COR-L47 (cell line): ENCODE measurements at regions not wholly inside any gene's neighbourhood (a gene's known extent, or its start where the extent isn't known, plus 50 kb on each side); places are given as distances from the start of the nearest gene placed in this dataset.

Experiments used
- DNase-seq: peaks from one replicate; lab custom pipeline; 2025; lab: John Stamatoyannopoulos, UW

DNA sequence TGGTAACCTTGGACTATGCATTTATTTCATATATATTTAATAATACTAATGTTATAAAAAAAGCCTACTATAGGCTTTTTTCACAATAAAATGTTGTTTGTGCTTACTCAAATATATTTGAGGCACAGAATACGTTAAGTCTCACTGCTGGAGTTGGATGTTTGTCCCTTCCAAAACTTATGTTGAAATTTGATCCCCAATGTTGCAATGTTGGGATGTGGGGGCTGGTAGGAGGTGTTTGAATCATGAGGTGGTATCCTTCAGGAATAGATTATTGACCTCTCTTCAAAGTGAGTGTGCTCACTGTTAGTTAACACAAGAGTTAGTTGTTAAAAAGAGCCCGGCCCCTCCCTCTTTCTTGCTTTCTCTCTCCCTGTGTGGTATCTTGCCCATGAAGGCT is 1295.9 kb downstream of the JRKL start:
- no peak for DNase-seq

DNA sequence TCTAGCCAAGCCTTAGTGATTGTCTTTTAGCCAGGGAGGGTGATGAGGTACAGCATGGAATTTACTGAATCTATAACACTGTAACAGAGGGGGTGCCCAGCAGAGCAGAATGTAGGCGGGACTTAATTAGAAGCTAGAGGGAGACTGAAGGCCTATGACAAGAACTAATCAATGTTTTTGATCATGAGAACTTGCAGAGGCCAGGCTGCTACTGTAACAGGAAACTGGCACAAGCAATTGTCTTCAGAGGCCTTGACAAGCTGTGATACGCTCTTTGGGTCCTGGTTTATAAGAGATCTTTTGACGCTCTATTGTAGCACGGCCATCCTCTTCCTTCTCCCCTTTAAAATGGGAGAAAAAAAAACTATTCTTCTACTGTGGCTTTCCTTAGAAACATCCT is 1297.3 kb downstream of the JRKL start:
- no peak for DNase-seq

DNA sequence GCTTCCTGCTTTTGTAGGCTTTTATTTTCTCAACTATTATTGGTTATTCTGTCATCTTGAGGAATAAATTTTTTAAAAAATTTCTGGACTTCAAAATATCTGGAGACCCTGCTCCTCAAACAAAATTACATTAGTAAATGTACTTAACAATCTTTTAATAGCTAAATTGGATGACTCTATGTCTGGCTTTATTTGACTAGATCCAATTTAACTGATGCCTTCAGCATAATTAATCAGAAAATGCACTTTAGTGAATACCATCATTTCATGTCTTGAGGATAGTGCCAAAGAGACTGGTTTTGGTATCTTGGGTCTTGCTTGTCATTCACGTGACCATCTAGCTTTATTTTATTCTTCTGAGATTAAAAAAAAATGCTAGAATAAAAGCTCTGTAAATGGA is 1301.2 kb downstream of the JRKL start:
- no peak for DNase-seq

DNA sequence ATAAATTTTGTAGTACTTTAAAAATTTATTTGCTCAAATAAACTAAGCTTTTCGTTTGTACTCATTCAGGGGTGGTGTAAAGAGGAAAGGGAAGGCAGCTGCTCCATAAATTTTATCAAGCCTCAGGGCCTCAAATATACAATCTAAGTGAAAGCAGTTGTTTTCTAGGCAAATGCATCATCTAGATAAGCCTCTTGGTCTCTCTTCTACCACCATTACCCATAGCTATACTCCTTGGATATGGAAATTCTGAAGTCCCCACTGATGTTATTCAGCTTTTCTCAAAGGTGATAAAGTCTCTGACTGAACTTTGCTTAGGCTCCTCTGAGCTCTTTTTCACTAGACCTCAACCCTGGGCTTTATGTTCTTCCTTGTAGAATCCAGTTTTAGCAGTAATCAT is 1313.1 kb downstream of the JRKL start:
- DNase-seq, result no peak

DNA sequence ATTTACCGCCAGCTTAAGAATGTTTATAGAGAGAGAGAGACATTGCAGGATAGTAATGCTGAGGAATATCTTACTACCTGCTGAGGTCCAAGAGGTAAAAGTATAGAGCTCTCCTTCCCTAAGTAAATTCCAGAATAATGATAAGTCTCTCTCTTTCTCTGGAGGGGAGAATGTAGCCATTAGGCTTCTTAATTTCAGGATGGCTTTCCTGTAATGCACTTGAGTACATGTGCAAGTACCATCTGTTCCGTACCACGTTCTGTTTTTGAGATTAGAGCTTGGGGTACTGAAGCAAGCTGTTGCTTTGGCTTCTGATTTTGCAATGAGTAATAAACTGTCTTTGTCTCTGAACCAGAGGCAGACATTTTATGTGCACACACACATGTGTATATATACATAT is 1314.0 kb downstream of the JRKL start:
- no peak for DNase-seq

DNA sequence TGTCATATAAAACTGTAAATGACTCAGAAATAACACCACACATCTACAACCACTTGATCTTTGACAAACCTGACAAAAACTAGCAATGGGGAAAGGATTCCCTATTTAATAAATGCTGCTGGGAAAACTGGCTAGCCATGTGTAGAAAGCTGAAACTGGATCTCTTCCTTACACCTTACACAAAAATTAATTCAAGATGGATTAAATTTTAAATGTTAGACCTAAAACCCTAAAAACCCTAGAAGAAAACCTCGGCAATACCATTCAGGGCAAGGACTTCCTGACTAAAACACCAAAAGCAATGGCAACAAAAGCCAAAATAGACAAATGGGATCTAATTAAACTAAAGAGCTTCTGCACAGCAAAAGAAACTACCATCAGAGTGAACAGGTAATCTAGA is 1315.3 kb upstream of the CNTN5 start:
- DNase-seq, result peak; percentile 5

DNA sequence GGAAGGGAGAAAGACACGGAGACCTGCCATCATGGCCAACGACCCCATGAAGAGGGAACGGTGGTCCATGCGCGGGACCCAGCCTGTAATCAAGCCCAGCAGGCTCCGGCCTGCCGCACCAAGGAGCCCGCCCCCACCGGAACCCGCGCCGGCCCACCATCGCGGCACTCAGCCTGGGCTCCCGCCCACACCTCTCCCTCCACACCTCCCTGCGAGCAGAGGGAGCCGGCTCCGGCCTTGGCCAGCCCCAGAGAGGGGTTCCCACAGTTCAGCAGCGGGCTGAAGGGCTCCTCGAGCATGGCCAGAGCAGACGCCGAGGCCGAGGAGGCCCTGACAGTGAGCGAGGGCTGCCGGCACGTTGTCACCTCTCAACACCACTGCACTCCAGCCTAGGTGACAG is 1302.8 kb upstream of the CNTN5 start:
- no peak for DNase-seq

DNA sequence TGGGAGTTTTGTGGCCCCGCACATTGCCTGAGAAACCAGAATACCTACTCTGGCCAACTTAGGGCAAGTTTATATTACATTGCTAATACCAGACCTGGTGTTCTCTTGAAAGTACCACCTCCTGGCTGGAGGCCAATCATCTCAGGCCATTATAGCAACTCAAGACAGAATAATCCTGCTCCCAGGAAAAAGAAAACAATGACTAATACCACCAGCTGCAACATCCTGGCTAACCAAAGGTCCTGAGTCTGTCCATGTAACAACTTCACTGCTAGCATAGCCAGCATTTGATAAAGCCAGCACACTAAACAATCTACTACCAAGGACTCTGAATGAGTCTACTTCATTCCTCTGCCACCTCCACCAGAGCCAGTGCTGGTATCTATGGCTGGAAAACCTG is 1298.7 kb upstream of the CNTN5 start:
- peak; percentile 61 for DNase-seq

DNA sequence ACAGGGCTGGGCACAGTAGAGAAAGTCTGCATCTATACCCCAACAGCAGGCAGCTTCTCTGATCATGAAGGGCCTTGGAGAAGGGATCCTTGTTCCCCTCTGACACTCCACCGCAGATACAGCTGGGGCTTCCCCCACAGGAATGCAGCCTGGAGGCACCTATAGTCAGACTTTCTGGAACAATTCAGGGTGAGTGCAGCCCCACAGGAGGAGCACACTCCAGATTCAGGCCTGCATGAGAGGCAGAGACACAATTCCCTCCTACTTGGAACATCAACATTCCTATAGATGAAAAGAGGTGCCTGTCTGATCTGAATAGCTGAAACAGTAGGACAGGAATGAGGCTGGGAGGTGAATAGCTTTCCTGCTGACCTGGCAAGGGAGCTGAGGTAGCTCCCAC is 1298.0 kb upstream of the CNTN5 start:
- DNase-seq, result no peak

DNA sequence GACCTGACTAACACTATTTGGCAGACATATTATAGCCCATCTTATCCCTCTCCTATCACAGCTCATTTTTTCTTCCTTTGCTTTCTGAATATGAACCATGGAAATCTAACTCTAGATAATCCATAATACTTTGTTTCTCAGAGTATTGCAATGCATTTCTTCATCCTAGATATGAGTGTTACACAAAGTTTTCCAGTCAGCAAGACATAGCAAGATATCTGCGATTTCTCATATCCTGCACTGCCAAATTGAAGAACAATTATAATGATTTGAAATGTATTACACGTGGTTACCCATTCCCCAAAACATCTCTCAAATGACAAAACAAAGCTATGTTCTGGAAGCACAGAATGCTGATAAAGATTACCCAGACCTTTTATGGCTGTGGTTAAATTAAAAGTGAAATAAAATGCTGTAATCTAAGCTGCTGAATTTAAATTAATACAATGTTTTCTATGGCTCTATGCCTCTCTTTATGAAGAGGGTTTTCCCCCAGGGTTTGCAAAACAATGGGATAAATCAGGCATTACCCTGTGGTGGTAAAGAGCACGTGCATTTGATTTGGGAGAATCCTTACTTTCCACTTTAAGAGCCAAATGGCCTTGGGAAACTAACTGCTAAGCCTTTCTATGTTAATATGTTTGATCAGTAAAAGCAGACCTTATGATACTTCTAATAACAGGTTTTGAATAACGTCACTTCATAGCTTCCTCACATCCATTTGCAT is 1291.0 kb upstream of the CNTN5 start:
- DNase-seq, result no peak

DNA sequence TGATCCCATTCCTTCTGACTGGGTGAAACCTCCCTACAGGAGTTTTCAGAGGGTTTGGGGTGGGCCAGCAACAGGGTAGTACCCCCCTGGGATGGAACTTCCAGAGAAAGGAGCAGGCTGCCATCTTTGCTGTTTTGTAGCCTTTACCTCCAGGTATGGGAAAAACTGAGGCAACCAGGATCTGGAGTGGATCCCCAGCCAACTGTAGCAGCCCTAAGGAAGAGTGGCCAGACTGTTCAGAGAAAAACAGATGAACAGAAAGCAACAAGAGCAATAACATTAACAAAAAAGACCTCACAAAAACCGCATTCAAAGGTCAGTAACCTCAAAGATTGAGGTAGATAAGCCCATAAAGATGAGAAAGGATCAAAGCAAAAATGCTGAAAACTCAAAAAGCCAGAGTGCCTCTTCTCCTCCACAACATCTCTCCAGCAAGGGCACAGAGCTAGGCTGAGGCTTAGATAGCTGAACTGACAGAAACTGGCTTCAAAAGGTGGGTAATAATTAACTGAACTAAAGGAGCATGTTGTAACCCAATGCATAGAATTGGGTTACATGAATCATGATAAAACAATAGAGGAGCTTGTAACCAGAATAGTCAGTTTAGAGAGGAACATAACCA is 1288.6 kb upstream of the CNTN5 start:
- no peak for DNase-seq

DNA sequence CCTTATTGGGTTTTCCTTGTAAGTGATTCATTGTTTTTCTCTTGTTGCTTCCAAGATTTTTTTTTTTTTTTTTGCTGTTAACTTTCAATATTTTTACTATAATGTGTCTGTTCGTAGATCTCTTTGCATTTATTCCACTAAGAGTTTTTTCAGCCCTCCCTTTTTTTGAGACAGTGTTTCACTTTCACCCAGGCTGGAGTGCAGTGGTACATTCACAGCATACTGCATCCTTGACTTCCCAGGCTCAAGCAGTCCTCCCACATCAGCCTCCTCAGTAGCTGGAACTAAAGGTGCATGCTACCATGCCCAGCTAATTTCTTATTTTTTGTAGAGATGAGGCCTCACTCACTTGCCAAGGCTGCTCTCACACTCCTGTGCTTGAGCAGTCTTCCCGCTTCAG is 1282.0 kb upstream of the CNTN5 start:
- no peak for DNase-seq

DNA sequence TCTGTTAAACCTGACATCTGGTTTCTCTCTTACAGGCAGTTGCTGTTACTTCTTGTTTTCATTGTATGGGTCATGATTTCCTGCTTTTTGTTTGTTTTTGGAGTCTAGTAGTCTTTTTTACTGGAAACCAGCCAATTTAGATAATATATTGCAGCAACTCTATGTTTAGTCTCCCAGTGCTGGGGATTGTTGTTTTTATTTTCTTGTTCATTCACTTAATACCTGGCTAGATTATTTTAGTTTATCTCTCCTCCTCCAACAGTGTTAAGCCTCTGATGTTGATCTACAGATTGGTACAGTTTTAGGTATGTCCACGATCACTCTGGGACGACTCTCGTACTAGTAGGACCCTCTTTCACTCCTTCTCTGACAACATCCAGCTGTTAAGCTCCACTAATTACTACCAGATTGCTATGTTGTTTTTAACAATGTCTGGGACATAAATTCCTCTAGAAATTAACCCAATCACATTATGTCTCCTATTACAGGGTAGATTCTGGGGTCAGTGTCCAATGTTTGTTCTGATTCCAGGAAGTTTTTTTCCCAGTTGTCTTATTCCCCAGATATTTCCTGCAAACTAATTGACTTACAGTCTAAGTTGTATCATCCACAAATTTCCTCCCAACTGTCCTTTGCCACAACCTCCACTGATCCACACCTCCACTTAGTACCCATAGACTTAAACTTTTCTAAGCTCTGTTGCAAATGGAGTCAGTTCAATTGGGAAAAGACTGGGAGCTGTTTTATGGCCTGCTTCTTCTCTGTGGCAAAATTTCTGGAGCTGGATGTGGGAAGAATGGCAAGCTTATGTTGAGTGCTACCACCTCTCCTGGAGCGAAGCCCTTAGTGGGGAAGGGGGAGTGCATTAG is 1280.6 kb upstream of the CNTN5 start:
- DNase-seq, result peak; percentile 62

DNA sequence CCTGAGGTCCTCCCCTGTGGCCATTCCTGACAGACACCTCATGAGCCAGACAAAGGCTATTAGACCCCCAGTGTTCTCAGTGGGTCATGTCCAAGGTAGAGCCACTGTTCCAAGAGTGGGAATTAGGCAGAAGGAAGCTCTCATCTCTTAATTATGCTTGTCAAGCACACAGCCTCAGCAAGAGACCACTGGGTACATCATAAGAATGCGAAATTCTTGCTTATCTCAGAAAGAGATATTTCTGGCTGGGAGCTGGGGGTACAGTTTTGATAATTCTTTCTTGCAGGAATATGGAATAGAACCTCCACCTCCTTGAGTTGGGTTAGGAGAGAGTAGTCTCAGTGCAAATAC is 1280.0 kb upstream of the CNTN5 start:
- DNase-seq, result no peak

DNA sequence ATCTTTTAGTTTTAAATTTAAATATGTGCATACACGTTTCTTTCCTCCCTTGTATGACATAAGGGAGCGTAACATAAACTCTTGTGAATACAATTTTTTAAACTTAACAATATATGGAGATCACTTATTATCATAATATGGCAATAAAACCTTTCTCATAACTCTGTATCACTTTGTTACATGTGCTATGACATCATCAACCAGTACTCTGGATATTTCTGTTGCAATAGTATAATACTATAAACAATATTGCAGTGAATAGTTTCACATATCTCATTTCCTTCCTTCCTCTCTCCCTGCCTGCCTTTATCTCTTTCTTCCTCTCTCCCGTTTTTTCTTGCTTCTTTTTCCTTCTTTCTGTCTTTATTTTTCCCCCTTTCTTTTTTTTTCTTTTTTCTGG is 1278.0 kb upstream of the CNTN5 start:
- DNase-seq, result no peak

DNA sequence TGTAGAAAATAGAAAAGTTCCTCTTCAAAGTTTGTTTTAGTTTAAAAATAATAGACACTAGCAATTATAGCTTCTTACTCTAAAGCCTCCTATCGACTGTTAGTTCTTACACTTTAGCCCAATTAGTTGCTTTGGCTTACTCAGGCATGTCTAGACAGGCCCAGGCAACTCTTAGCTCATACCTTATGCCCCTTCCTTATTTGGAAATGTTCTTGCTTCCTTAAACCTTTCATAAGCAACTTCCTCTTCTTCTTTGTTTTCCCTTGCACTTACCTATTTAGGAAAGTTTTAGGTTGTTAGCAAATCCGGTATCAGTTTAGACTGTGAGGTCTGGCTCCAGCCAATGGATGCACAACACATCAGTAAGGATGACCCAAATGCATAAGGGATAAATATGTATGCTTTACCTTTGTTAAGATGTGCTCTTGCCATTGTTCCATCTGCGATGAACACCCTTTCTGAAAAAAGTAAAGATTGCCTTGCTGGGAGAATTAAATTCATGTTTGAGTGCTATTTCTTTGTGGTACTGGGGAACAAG is 1277.5 kb upstream of the CNTN5 start:
- no peak for DNase-seq

DNA sequence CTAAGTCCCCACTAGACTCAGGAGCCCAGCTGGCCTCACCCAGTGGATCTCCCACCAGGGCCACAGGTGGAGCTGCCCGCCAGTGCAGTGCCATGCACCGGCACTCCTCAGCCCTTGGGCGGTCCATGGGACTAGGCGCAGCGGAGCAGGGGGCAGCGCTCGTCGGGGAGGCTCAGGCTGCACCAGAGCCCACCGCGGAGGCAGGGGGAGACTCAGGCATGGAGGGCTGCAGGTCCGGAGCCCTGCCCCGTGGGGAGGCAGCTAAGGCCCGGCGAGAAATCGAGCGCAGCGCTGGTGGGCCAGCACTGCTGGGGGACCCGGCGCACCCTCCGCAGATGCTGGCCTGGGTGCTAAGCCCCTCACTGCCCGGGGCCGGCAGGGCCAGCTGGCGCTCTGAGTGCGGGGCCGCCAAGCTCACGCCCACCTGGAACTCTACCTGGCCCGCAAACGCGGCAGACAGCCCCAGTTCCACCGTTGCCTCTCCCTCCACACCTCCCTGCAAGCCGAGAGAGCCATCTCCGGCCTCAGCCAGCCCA is 1275.2 kb upstream of the CNTN5 start:
- no peak for DNase-seq

DNA sequence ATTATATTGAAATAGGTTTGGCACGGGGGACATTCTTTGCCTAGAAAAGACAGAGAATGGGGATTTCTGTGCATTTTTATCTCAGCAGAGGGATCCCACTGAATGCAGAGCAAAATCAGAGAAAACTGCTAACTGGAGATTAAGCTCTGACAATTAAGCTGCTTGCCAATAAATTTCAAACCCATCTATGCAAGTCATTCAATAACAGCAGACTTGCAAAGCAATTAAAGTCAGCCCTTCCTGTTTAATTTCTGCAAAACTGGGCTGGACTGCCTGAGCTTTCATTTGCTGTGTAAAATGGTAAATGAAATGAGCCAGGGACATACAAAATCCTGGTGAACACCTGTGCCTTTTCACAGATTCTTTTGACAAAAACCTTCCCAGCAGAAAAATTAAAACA is 1273.9 kb upstream of the CNTN5 start:
- peak; percentile 56 for DNase-seq

DNA sequence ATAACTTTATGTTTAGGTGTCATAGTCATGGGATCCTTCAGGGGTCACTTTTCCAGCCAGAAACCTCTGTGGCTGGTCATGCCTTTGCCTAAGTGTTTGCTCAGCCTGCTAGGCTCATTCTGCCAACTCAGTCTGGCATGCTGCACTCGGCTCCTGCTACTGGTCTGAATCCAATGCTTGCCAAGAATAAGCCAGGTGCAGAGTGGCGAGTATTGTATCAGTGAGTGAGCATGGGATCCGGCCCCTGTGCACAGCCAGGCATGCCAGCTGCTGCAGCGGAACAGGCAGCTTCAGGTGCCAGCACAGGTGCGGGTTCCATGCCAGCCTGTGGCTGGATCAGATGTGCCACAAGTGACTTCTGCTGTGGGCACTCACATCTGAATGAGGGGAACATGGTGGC is 1269.3 kb upstream of the CNTN5 start:
- DNase-seq, result peak; percentile 36

DNA sequence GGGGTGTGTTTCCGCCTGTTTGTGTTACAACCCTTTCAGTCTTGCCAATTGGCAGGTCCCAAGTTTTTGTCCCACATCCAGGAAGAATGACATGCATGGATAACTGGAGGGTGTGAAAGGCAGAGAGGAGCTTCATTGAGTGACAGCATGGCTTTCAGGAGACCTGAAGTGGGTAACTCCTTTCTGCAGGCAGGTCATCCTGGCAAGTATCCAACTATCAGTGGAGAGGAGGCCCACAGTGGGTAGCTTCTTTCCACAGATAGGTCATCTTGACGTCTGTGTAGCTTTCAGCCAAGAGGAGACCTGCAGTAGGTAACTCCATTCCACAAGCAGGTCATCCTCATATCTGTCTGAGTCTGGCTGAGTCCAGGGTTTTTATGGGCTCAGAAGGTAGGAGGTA is 1268.8 kb upstream of the CNTN5 start:
- no peak for DNase-seq

DNA sequence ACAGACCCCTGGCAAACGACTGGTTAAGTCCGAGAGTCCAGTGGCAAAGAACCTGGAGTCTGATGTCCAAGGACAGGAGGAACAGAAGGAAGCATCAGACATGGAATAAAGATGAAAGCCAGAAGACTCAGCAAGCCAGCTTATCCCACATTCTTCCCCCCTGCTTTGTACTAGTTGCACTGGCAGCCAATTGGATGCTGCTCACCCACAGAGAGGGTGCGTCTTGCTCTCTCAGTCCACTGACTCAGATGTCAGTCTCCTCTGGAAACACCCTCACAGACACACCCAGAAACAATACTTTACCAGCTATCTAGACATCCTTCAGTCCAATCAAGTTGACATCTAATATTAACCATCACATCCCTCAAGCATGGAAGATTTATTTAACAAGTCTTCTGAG is 1265.8 kb upstream of the CNTN5 start:
- DNase-seq, result no peak

DNA sequence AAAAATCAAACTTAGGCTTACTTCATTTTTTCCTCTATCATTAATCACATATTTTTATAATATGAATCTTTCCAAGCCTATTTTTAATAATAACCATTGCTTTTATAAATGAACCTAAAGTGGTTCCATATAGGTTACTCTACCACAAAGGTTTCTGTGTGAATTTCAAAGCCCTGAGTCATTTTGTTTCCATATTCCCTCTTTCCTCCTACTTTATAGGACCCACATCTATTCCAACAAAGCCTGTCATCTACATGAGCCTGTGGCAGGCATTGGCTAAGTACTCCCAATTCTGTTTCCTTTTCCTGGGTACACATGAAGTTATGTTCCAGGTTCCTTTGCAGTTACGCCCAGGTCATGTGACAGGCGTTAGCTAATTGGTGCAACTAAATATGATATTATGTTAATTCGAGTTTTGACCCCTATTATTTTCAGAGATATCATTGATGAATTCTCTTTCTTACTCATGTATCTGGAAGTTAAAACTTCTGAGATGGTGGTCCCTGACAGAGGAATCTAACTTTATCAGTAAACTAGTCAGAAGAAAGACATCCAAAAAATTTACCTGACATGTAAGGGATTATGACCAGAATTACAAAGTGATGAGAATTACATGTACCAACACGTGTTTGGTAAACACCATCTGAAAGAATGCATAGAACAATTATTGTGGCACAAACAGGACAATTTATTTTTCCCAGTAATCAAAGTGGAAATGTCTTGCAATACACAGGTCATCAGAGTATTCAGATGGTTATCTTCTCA is 1264.0 kb upstream of the CNTN5 start:
- DNase-seq, result no peak
